T-helper 1 cell treated with Interleukin-12 subunit alpha and Interleukin-12 subunit beta and Interleukin-4 antibody, amounts not matched to agents 30 μg/mL and 1 μg/mL, for 36 hours (primary cell): ENCODE measurements at regions not wholly inside any gene's neighbourhood (a gene's known extent, or its start where the extent isn't known, plus 50 kb on each side); places are given as distances from the start of the nearest gene placed in this dataset.

Experiments used
- H3K27ac Mint-ChIP-seq: one replicate; pipeline ENCODE4 v1.8.0; 2021; ENCODE audit warnings: mild to moderate bottlenecking, mixed read lengths
- H3K27me3 Mint-ChIP-seq: one replicate; pipeline ENCODE4 v1.8.0; 2021; ENCODE audit warnings: low read depth, mixed read lengths
- H3K36me3 Mint-ChIP-seq: one replicate; pipeline ENCODE4 v1.8.0; 2021; ENCODE audit warnings: low read depth, mixed read lengths
- H3K4me1 Mint-ChIP-seq: one replicate; pipeline ENCODE4 v1.8.0; 2021; ENCODE audit warnings: low read depth, mixed read lengths
- H3K4me3 Mint-ChIP-seq: one replicate; pipeline ENCODE4 v1.8.0; 2021; ENCODE audit warnings: mild to moderate bottlenecking, moderate library complexity, mixed read lengths
- H3K9me3 Mint-ChIP-seq: one replicate; pipeline ENCODE4 v1.8.0; 2021; ENCODE audit warnings: mixed read lengths

GRCh38 chr4:129346734-129347133, 250.8 kb downstream of the C4orf33 start:
- H3K9me3 Mint-ChIP-seq: no peaks in the 10 kb centered on the region
- H3K36me3 Mint-ChIP-seq: no peaks in the 10 kb centered on the region
- H3K4me3 Mint-ChIP-seq: no peak overlapping the region
- no peak overlapping the region for H3K27ac Mint-ChIP-seq
- H3K4me1 Mint-ChIP-seq: no peaks in the 10 kb centered on the region
- H3K27me3 Mint-ChIP-seq: peaks cover 3% of the 10 kb centered on the region

- H3K36me3 Mint-ChIP-seq: no peaks in the 10 kb centered on the region
These were observed 255.1 kb downstream of the C4orf33 start for GRCh38 chr4:129350834-129351721.

GRCh38 chr4:129352480-129352879, 256.5 kb downstream of the C4orf33 start:
- H3K4me1 Mint-ChIP-seq: no peaks in the 10 kb centered on the region
- peaks cover 3% of the 10 kb centered on the region for H3K27me3 Mint-ChIP-seq
- no peak overlapping the region for H3K27ac Mint-ChIP-seq
- no peak overlapping the region for H3K4me3 Mint-ChIP-seq
- no peaks in the 10 kb centered on the region for H3K36me3 Mint-ChIP-seq
- no peaks in the 10 kb centered on the region for H3K9me3 Mint-ChIP-seq

More at GRCh38 chr4:129350834-129351721, 255.1 kb downstream of the C4orf33 start:
- Mint-ChIP-seq H3K9me3 (no peaks in the 10 kb centered on the region), H3K4me1 (no peaks in the 10 kb centered on the region), H3K4me3 (no peak overlapping the region), H3K27ac (no peak overlapping the region), H3K27me3 (peaks cover 3% of the 10 kb centered on the region)

- H3K4me3 Mint-ChIP-seq: no peak overlapping the region
- no peaks in the 10 kb centered on the region for H3K9me3 Mint-ChIP-seq
- no peaks in the 10 kb centered on the region for H3K4me1 Mint-ChIP-seq
- H3K36me3 Mint-ChIP-seq: no peaks in the 10 kb centered on the region
- no peak overlapping the region for H3K27ac Mint-ChIP-seq
- peaks cover 6% of the 10 kb centered on the region for H3K27me3 Mint-ChIP-seq
These were observed 257.5 kb downstream of the C4orf33 start for GRCh38 chr4:129353490-129353889.

GRCh38 chr4:129355031-129355430, 259.1 kb downstream of the C4orf33 start:
- Mint-ChIP-seq H3K27me3 (peaks cover 6% of the 10 kb centered on the region), H3K4me1 (no peaks in the 10 kb centered on the region), H3K27ac (no peak overlapping the region), H3K36me3 (no peaks in the 10 kb centered on the region), H3K4me3 (no peak overlapping the region), H3K9me3 (no peaks in the 10 kb centered on the region)

GRCh38 chr4:129355516-129355915, 259.6 kb downstream of the C4orf33 start:
- H3K27ac Mint-ChIP-seq: no peak overlapping the region
- H3K4me1 Mint-ChIP-seq: no peaks in the 10 kb centered on the region
- peaks cover 6% of the 10 kb centered on the region for H3K27me3 Mint-ChIP-seq
- no peak overlapping the region for H3K4me3 Mint-ChIP-seq
- H3K36me3 Mint-ChIP-seq: no peaks in the 10 kb centered on the region
- no peaks in the 10 kb centered on the region for H3K9me3 Mint-ChIP-seq

- Mint-ChIP-seq H3K27ac (no peak overlapping the region), H3K4me3 (no peak overlapping the region), H3K4me1 (no peaks in the 10 kb centered on the region), H3K27me3 (peaks cover 9% of the 10 kb centered on the region), H3K36me3 (no peaks in the 10 kb centered on the region), H3K9me3 (no peaks in the 10 kb centered on the region)
These were observed 262.6 kb downstream of the C4orf33 start for GRCh38 chr4:129358571-129358970.

GRCh38 chr4:129359461-129359860, 263.5 kb downstream of the C4orf33 start:
- peaks cover 9% of the 10 kb centered on the region for H3K27me3 Mint-ChIP-seq
- no peaks in the 10 kb centered on the region for H3K4me1 Mint-ChIP-seq
- H3K27ac Mint-ChIP-seq: no peak overlapping the region

GRCh38 chr4:129362691-129363274, 266.8 kb downstream of the C4orf33 start:
- no peaks in the 10 kb centered on the region for H3K9me3 Mint-ChIP-seq
- H3K4me3 Mint-ChIP-seq: no peak overlapping the region
- H3K4me1 Mint-ChIP-seq: no peaks in the 10 kb centered on the region
- no peak overlapping the region for H3K27ac Mint-ChIP-seq
- peaks cover 7% of the 10 kb centered on the region for H3K27me3 Mint-ChIP-seq
- no peaks in the 10 kb centered on the region for H3K36me3 Mint-ChIP-seq

More at GRCh38 chr4:129359461-129359860, 263.5 kb downstream of the C4orf33 start:
- Mint-ChIP-seq H3K36me3 (no peaks in the 10 kb centered on the region), H3K9me3 (no peaks in the 10 kb centered on the region), H3K4me3 (no peak overlapping the region)

- Mint-ChIP-seq H3K4me3 (no peak overlapping the region), H3K36me3 (no peaks in the 10 kb centered on the region), H3K9me3 (no peaks in the 10 kb centered on the region), H3K4me1 (no peaks in the 10 kb centered on the region), H3K27me3 (peaks cover 4% of the 10 kb centered on the region), H3K27ac (no peak overlapping the region)
These were observed 268.9 kb downstream of the C4orf33 start for GRCh38 chr4:129364747-129365452.

GRCh38 chr4:129369361-129370010, 273.5 kb downstream of the C4orf33 start:
- Mint-ChIP-seq H3K9me3 (no peaks in the 10 kb centered on the region), H3K27me3 (peaks cover 9% of the 10 kb centered on the region), H3K4me1 (no peaks in the 10 kb centered on the region)

GRCh38 chr4:129371065-129371464, 275.1 kb downstream of the C4orf33 start:
- peaks cover 9% of the 10 kb centered on the region for H3K27me3 Mint-ChIP-seq
- no peaks in the 10 kb centered on the region for H3K36me3 Mint-ChIP-seq
- no peak overlapping the region for H3K27ac Mint-ChIP-seq
- H3K4me3 Mint-ChIP-seq: no peak overlapping the region
- H3K9me3 Mint-ChIP-seq: no peaks in the 10 kb centered on the region
- H3K4me1 Mint-ChIP-seq: no peaks in the 10 kb centered on the region

More at GRCh38 chr4:129369361-129370010, 273.5 kb downstream of the C4orf33 start:
- Mint-ChIP-seq H3K27ac (no peak overlapping the region), H3K36me3 (no peaks in the 10 kb centered on the region), H3K4me3 (no peak overlapping the region)

- peaks cover 9% of the 10 kb centered on the region for H3K27me3 Mint-ChIP-seq
- no peaks in the 10 kb centered on the region for H3K9me3 Mint-ChIP-seq
- no peaks in the 10 kb centered on the region for H3K36me3 Mint-ChIP-seq
- no peak overlapping the region for H3K4me3 Mint-ChIP-seq
- no peak overlapping the region for H3K27ac Mint-ChIP-seq
- H3K4me1 Mint-ChIP-seq: no peaks in the 10 kb centered on the region
These were observed 276.0 kb downstream of the C4orf33 start for GRCh38 chr4:129371926-129372325.

- no peak overlapping the region for H3K4me3 Mint-ChIP-seq
- no peaks in the 10 kb centered on the region for H3K9me3 Mint-ChIP-seq
- H3K36me3 Mint-ChIP-seq: no peaks in the 10 kb centered on the region
- H3K27me3 Mint-ChIP-seq: no peaks in the 10 kb centered on the region
- no peak overlapping the region for H3K27ac Mint-ChIP-seq
- H3K4me1 Mint-ChIP-seq: no peaks in the 10 kb centered on the region
These were observed 281.3 kb downstream of the C4orf33 start for GRCh38 chr4:129377131-129377845.
